HG03139 (cell line): ENCODE measurements at regions not wholly inside any gene's neighbourhood (a gene's known extent, or its start where the extent isn't known, plus 50 kb on each side); places are given as distances from the start of the nearest gene placed in this dataset.
"Not testable (repeated sequence)": the region's sequence is repeated elsewhere in the genome, so short reads cannot be mapped to it uniquely, and the experiment has no call there.

Source experiments
- ATAC-seq: cut with Tn5 transposase; IDR thresholded peaks from one replicate; pipeline ENCODE4 v1.9.1; 2021; ENCODE audit not compliant: unreplicated experiment

DNA sequence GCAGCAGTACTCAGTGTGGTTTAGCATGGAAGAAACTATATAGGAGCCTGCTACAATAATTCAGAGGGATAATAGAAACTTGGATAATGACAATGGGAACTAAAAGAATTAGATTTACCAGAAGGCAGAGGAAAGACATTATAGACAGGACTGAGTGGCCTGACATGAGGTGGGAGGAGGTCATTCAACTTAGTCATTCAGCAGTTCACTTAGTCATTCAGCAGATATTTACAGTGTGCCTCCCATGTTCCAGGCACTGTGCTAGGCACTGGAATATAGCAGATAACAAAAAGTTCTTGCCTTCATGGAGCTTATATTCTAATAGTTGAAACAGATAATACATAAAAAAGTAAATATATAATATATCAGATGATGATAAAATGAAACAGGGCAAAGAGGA is 110.9 kb upstream of the IKBKE start:
- not testable (repeated sequence) for ATAC-seq

DNA sequence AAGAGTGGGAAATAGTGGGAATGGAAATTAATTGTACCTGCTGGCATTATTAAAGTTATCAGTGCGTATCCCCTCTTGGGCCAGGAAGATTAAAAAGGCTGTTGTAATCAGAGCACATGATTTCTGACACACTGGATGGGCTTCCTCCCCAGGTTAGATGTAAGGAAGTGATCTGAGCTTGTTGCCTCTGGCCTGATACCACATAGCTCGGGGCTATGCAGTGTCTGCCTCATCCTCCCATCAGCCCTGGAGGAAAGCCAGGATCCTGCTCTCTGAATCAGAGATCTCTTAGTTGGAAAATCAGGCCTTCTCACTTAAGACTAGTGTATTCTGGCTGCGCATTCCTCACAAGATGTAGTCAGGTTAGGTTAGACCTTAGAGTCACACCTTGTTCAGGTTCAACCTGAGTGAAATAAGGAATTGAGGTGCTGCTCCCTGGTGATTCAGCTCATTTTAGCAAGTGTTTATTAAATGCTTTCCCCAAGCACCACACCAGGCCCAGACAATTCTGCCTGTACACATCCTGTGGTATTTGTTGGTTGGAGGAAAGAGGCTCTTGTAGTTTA is 108.2 kb upstream of the IKBKE start:
- not testable (repeated sequence) for ATAC-seq

DNA sequence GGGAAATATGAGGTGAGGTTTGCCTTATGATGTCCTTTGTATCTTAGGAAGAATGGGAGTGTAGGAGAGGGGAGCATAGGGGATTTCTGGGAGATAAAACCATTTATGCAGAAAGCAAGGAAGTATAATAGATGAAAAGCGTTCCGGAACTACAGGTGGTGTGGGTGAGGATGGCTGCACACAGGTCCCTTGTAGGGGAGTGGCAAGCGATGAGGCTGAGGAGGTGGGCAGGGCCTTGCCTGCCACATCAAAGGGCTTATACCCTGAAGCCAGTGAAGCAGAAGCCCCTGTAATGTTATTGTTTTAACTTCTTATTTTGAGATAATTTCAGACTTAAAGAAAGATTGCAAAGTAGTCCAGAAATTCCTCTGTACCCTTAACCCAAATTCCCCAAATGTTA is 107.3 kb upstream of the IKBKE start:
- not testable (repeated sequence) for ATAC-seq

DNA sequence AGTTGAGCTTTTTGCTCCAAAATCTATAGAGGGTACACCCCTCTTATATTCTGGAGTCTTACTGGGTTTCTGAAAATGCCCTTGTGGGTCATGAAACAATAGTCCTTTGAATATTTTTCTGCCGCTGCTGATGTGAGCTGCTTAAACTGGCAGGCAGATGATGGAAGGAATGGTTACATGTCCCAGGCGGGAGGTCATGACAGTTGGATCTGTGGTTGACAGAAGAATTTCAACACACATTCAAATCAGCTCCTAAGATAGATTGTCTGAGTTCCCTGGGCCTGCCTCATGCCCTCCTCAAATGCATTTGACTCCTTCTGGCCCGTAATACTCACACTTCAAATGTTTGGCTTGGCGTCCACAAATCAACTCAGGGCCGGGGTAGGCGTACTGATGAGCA is 105.0 kb upstream of the IKBKE start:
- not testable (repeated sequence) for ATAC-seq

DNA sequence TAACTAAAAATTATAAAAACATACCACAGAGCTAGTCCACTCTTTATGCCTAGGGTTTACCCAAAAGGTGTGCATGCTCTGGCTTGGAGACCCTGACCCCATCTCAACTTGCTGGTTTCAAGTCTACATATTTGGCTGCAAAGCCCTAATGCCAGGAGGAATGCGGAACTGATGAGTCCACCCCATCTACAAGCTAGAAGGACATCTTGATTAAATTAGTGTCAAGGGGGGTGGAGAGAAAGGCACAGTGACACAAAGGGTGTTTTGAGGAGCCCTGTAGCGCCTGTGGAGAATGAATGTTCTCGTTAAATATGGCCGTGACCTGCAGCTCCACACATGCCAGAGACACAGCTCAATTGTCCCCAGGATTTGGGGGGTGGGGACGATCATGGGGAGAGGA is 104.1 kb upstream of the IKBKE start:
- not testable (repeated sequence) for ATAC-seq

DNA sequence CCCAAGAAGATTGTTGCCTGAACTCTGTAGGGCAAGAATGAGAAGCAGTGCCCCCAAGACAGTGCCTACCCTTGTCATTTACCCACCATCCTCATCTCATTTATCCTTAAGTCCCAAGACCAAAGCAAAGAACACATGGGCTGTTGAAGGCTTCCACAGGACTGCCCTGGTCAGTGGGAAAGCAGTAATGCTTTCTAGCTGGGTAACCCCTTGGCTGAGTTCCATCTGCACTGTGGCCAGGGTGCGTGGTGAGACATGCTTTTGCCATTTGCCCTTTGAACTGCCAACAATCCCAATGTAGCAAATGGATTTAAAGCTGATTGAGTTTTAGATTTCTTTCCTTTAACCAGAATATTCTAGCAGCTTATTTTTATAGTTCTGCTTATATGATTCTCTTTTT is 103.5 kb upstream of the IKBKE start:
- not testable (repeated sequence) for ATAC-seq

DNA sequence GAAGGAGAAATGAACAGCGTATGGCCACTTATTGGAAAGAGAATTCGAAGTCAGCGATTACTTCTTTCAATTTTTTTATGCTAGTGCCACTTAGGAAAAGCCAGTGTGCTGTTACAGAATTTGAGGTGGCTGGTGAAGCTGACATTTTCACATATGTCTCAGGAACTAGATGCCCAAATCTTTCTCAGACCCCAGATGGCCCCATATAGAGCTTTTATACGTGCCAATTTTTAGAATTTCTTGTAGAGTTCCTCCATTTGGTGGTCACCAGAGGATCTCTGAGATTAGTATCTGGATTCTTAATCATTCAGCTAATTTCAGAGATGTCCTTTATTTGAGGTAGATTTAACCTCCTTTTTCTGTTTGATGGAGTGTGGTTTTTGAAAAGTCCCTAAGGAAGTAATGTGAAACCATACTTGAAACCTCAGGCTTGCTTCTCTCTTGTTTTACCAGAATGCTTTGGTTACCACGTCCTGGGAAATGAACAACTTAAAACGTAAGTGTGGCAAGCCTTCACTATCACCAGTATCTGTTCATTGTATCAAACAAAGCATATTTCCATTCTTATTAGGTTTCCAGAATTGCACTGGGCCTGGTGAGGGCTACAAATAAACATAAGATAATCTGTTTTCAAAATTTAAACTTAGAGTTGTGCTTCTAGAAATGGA is 102.2 kb upstream of the IKBKE start:
- ATAC-seq = not testable (repeated sequence)

DNA sequence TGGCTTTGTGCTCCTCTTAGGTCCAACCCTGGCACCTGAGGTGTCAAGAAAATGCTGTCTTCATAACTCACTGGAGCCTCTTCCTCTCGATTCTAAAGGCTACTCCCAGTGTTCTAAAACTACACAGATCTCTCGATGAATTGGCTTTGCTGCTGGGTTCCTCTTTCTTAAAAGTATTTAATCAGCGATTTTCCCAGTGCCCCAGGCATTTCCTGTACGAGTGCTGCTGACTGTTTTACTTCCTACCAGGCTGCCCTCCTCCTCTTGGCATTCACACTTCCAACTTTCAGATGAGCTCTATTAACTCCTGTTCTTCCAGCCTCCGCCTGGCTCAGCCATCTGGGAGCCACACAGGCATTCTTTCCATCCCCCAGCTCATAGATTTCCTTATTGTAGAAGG is 95.6 kb upstream of the IKBKE start:
- not testable (repeated sequence) for ATAC-seq

DNA sequence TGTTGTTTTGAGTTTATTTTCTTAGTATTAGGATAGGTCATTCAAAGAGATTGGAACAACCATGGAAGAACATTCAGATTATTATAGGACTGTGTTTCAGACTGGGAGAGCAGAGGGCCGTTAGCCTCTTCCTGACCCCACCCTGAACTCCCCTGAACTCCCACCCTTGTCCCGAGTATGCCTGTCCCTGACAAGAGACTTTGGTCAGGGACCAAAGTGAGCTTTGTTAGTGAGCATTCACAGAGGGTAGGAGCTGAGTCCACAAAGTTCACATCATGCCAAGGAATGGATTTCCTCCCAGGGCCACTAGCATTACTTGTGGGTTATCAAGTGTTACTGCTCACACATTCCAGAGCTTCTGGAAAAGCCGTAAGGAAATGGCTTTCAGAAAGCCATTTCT is 94.7 kb upstream of the IKBKE start:
- not testable (repeated sequence) for ATAC-seq

DNA sequence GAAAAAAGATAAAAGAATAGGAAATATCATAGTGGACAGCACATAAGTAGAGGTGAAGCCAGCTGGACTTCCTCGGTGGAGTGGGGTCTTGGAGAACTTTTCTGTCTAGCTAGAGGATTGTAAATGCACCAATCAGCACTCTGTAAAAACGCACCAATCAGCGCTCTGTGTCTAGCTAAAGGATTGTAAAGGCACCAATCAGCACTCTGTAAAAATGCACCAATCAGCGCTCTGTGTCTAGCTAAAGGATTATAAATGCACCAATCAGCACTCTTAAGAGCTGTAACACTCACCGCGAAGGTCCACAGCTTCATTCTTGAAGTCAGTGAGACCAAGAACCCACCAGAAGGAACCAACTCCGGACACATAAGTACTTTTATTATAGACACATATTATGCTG is 91.8 kb upstream of the IKBKE start:
- not testable (repeated sequence) for ATAC-seq

DNA sequence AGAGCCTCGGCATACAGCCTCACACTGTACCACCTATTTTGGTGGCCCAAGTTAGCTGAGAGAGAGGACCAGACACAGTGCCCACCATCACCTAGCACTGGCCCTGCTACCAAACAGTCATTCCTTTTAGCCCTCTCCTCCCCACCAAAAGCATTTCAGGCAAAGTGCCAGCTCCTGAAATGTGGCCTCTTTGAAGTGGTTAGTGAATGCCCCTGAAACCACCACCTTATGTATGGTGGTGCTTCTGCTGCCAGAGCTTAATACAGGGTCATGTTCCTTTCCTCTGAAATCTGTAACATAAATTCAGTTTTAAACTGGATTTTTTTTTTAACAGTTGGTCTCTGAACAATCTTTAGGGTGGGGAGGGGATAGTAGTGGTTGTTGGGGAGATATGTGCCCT is 91.0 kb upstream of the IKBKE start:
- ATAC-seq = not testable (repeated sequence)

DNA sequence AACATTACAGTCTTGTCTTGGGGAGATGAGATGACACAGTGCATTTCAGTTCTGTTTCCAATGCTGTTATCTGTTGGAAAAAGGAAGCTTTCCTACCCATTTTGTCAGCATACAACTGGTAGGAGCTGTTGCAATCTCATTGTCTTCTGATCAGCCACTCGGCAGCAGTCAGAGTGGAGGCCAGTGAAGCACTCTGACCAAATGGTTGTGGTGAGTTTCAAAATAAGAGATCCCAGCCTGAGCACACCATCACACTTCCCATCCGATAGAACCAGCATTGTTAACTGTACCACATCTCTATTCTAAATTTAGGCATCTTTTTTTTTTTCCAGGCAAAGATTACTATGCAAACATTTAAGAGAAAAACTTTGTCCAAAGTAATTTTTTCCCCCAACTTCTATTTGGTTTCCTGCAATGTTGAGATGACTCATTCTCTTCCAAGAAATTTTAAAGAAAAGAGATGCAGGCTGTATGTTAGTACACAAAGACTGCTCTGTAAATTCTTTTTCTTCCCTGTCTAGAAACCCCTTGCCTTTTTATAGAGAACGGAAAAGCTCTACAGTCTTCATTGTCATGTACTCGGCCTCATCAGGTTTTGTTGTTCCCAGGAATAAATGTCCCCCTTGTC is 90.0 kb upstream of the IKBKE start:
- not testable (repeated sequence) for ATAC-seq

DNA sequence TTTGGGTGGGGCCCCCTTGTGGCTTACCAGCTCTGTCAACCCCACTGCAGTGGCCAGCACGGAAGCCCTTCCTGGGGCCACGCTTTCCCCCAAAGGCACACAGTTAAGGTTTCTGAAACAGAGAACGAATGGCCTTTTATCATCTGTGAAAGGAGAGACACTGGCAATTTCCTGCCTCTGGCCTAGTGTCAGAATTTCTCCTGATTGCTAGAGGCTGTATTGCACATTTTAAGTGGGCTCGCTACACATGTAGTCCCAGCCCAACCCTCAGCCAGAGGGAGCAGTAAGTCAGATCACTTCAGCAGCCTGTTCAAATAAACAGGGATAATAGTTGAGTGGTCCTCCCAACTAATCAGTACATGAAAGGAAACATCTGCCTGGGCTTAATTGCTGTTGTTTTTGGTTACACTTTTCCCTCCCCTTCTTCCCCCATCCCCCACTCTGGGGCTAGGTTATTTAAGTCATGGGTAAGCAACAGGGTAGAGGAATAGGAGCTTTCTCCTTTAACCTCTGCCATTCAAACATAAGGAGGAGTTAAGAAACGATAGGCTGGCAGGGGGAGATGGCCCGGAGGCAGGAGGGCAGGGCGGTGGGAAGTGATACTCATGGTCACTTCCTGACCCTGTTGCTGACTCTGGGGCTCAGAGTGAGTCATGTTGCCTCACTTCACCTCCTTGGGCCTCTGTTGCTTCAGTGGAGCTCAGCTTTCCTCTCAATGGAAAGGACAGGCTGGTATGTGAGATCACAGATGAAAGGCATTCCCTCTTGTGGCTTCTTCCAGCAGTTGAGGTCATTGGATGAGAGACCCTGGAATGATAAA is 89.3 kb upstream of the IKBKE start:
- not testable (repeated sequence) for ATAC-seq

DNA sequence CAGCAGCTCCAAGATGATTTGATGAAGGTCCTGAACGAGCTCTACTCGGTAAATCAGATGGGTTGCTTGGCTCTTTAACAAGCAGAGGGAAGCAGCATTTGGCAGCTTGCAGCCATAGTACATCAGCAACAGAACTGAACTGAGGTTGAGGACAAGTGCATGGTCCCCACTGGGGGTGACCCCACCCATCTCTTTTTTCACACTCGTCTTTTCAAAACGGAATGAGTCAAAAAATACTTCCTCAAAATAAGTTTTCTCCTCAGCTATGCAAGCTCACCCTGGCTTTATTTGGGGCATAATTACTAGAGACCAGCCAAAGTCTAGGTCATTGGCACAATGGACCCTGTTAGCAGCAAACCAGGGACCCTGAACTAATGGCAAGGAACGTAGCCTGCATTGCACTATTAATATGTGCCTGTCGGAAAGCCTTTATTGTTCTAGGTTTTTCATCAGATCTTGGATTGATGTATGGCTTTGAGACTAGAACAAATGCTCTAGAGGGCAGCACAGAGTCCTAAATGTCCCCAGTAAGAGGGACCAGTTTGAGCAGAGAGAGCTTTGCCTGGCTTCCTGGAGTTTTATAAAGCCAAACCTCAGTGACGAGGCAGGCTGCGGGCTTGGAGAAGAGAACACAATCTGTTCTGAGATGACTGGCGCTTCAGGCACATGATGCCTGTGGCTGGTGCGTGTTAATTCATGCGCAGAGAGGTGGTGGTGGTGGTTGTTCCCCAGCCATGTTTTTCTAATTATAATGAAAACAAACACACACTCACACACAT is 86.1 kb upstream of the IKBKE start:
- ATAC-seq = not testable (repeated sequence)

DNA sequence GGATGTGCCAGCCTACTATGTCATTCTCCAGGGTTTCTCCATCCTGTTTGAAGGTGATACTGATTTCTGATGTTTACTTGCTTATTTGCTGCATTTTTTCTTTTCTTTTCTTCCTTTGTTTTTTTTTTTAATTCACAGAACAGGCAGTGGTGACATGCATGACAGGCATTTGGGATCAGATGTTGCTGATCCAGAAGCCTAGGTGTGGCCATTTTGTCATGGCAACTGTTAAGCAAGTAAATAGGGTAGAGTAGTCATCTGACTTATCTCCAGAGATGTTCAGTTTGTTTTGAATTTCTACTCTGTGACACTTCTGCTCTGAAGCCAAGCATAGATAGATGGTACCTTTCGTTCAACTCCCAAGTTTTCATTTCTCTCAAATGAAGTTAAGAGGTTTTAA is 85.4 kb upstream of the IKBKE start:
- not testable (repeated sequence) for ATAC-seq

DNA sequence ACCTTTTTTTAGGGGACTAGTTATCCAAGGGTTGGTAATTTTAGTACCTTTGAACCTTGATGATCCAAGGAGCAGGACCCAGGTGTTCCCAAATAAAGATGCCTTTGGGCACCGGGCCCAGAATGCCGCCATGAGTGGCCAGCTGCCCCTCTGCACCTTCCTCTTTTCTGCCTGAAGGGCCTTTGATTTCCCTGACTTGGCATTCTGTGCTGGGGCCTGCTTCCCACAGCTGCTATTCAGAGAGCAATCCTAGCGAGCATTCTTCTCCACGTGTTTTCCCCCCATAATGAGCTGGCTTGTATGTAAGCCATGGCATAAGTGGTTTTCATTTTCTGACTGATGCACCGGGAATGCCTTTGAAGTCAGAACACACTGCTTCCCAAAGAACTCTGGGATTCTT is 82.6 kb upstream of the IKBKE start:
- ATAC-seq = not testable (repeated sequence)

DNA sequence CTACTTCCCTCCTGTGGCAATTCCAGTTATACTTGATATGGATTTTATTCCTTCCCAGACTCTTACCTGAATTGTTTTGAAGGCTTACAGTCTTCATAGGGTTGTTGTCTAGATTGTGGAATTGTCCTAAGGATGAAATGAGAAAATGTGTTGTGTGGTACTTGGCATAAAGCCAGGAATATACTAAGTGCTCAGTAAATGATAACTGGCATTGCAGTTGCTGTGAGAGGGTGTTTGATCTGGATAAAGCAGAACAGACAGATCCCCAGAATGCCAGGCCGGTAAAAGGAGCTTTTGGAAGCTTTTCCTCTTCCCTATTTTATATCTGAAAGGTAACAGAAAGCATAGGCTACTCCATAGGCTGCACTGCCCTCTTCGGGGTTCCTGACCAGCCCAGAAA is 78.4 kb upstream of the IKBKE start:
- not testable (repeated sequence) for ATAC-seq

DNA sequence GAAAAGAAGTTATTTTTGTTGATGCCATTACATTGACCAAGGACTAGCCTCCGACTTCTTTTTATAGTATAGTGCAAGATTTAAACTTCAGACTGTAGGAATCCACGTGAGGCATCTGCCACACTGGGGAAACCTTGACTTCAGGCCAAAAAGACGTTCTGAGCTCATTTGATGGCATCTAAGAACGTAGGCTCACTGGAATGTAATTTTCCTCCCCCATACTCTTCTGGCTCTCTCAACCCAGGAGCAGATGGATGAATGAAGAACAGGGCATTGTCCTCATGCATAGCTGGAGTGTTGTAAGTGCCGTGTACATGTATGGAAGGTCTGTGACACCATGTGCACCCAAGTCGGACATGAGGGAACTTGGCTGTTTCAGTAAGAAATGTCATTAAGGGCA is 72.8 kb upstream of the IKBKE start:
- not testable (repeated sequence) for ATAC-seq

DNA sequence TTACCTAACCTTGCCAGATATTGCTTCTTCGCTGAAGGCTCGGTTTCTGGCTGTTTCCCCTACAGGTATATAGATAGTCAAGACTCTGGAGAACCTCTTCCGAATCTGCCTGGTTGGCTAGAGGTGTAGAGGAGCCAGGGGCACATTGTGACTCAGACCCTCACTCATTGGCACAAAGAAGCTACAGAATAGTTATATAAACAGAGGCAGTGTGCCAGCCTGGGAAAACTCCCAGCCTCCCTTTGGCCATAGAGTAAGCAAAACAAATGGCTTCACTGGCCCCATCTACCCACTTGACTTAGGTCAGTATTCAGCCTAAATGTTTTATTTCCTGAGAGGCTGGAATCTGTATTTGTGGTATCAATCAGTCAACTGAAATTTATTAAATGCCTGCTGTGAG is 72.0 kb upstream of the IKBKE start:
- not testable (repeated sequence) for ATAC-seq

DNA sequence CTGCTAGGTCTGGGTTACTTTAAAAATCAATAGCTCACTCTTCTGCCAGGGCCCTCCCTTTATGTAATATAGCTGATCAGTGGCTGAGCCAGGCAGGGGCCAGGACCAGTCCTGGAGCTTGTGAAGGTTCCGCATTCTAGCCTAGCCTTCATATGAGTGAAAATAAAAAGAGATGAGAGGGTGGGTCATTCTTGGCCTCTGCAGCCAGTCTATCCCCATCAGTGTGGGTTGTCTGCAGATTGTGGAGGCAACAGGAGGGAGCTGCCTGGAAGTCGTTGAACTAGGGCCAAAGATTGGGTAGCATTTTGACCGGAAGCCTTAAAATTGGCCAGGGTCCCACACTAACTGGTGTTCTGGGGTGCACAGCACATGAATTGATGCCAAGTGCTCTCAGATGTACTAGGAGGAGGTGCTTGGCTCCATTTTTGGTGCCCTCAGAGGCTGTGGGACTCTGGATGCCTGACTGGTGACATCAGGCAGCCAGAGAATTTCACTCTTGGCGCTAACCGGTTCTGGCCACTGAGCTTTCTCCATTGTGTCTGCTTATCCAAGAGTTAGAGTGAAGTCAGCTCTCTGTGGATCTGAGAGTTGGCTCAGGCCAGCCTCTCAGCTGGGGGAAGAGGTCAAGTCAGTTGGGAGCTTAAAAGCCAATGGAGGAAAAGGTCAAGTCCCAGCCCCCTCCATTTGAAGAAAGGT is 66.5 kb upstream of the IKBKE start:
- ATAC-seq = not testable (repeated sequence)
